CD4-positive, alpha-beta T cell treated with Interleukin-4 for 4 hours (primary cell): ENCODE measurements at regions not wholly inside any gene's neighbourhood (a gene's known extent, or its start where the extent isn't known, plus 50 kb on each side); places are given as distances from the start of the nearest gene placed in this dataset.

Experiments used
- DNase-seq: peaks from one replicate; pipeline ENCODE4 v3.0.0-alpha.2; 2020

DNA sequence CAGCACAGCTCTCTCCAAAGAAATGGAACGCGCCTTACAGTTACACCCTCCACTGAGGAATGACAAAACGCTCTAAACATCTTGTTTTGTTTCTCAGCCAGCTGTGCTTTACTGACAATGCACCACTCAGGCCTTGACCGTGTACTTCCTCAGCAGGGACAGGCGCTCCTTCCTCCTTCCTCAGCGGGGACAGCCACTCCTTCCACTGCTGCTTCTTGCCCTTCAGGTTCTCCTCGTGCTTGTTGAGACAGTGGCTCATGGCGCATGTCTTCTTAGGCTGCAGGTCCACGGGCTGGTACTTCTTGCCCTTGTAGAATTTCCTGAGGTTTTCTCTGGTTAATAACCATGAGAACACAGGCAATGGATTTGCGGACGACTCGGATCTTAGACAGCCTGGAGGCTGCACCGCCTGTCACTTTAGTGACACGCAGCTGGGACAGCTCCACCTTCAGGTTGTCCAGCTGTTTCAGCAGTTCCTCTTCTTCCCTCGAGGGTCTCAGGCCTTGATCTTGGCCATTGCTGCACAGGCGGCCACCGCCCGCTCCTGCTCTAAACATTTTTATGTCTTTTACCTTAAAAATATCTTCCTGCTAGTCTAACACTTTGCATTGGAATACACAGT lies 613.8 kb downstream of the BRD1 start:
- no peak for DNase-seq

DNA sequence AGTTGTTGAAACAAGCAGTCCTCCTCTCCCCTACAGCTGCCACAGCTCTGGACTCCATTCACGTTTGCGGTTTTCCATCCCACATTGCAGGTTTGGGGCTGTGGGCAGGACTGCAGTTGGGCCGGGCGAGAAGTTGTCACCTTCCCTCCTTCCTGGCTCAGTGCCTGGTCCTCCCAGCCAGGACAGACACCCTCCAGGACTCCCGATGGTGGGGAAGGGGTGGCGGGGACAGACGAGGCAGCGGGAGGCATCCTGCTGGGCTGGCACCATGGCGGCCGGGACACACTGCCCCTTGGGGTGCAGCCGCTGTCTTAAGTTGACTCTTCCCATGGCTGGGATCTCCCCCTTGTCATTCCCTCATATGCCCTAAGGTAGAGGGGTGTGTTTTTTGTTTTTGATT lies 615.2 kb downstream of the BRD1 start:
- no peak for DNase-seq

DNA sequence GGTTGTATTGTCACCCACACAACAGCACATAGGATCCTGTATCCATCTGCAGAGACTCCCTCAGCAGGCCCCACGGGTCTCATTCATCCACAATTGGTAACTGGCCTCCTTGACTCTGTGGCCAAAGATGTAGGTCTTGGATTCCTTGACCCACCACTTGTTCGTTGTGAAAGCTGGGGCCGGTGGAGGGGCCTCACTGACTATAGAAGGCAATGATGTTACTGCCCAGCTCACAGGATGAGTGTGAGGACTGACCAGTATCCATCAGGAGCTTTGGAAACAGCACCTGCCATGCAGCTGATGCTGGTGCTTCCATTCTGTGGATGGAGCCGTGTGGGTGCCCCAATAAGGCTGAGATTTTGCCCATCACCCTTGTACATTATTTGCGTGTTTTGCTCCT lies 615.7 kb downstream of the BRD1 start:
- no peak for DNase-seq

DNA sequence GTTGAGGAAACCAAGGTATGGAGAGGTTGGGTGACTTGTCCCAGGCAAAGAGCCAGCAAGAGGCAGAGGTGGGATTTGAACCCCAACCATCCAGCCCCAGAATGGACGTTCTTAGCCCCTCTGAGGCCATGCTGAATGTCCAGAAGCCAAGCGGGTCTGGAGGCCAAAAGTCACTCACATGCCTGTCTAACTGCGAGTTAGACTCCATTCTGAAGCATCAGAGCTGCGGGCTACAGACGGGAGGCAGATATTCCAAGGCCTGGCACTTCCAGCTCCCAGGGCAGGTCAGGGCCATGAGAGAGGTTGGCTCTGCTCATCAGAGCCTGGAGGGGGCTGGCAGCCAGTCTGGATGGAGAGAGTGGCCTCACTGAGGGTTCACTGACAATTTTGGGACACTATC lies 616.5 kb downstream of the BRD1 start:
- DNase-seq = no peak

DNA sequence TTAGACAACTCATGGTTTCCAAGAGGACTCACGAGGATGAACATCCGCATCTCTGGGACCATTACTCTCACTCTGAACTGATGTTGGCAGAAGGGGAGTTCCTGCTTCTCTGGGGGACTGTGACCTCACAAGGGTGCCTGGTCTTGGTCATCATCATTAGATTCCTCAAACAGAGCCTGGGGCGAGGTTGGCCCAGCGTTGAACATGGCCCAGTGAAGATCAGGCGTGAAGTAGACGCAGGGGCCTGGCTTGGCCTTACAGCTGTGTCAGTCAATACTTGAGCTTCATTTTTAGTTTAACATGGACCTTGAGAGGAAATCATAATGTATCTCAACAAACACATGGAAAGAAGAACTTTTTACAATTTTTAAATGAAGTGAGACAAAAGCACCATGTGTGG lies 617.1 kb downstream of the BRD1 start:
- no peak for DNase-seq

DNA sequence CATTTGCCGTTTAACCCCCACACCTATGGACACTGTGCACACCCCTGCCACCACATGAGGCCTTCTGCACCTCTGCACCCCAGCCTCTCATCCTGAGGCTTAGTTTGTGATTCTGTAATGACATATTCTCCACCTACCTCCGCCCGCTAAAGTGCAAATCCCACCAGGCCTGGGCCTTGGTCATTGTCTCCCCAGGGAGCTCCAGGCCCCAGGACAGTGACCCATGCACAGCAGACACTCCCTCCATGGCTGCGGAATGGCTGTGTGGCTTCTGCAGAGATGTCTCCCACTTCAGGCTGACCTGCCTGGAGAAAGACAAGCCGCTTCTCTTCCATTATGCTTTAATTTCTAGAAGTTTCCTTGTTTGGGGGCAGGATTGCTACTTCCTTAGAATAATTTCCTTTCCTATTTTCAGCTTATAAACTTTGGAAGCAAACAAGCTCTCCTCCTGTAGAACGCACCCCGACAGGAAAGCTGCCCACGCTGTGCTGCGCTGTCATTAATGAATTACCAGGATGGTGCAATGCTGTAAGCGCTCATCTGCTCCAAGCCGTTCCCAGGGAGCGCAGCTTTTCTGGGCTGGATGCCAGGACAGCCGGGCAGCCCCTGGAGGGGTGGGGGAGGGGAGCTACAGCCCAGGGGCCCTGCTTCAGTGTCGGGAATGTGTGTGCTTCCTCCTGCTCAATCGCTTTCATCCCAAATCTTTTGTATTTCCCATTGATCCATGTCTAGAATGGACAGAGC lies 618.0 kb downstream of the BRD1 start:
- DNase-seq = no peak

DNA sequence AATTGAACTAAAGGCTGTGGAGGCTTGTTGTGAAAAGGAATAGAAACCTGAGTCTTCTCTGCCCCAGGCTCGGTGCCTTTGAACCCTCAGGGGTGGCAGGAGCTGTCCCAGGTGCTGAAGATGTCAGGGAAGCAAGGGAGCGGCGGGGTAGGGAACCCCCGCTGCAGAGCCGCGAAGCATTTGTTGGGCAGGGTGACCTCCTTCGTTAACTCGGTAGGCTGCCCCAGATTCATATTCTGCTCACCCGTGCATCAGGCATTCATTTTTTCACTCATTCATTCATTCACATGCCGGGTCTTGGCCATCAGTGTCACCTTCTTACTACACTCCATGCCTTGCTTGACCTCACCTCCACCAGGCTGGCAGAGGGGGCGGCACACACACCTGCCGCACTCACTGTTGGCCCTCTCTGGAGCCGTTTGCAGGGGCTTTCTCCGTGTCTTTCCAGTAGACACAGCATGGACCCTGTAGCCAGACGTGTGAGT lies 618.9 kb downstream of the BRD1 start:
- DNase-seq = no peak

DNA sequence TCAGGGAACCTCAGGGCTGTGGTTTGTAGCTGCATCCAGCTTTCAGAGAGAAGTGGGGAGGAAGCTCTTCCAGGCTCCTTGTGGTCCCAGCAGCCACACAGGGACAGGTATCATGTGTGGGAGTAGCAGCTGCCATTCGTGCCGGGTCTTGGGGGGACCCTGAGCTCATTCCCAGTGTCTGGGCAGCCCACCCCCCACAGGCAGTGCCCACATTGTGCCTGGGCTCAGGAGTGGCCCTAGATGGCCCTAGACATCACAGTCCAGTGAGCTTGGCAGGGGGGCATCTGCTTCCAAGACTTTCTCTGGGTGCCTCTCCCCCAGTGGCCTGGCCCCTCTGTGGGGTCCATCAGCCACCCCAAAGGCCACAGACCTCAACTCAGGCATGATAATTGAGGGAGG lies 619.7 kb downstream of the BRD1 start:
- no peak for DNase-seq

DNA sequence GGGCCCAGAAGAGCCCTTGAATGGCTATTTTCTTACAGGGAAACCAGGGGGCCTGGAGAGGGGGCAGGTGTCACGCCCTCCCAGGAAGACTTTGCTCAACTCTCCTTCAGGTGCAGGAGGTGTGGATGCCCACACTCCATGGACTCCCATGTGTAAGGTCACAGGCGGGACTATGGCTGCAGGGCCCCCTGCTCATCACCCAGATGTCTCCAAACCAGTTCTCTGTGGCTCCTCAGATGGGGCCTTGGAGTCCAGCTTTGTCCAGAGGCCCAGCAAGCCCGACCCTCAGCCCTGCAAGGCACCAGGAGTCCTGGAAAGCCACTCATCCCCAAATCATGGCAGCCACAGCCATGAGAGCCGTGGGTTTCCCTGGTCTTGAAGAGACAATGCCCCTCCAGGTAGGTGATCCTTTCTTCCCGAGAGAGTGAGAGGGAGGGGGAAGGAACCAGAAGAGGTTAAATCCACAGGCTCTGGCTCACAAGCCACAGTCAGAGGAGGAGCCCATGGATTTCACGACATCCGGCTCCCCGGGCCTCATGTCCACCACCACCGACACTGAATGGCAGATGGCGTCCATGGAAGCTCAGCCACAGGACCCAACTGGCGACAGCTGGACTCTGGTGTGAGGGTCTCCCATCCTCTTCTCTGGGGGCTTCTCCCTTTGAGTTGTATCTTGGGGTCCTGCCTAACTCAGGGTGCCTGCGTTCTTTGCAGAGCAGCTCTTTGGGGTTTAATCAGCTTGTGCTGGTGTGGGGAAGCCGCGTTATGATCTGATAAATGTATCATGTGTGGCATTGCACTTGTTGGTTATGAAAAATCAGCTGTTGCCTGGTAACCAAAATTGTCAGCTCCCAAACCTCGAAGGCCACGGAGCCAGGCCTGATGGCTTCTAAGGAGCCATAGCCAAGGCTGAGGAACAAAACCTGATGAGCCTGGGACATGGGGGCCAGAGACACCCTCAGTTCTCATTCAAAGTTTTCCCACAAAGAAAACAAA lies 620.4 kb downstream of the BRD1 start:
- DNase-seq = no peak

DNA sequence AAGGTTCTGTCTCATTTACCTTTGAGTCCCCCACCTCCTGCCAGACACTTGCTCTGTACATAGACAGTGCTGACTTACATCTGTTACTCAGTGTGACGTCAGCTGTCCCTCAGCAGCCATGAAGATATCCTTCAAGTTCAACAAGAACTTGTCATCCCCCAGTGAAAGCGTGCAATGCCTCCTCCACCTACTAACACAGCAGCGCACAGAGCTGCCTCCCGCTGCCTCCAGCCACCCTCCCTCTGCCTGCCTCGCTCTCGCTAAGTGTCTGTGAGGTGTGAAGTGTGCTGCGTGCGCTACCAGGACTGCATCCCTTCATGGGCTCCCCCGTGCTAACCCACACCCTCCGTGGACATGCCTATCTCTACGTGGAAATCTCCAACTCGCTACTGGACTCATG lies 621.4 kb downstream of the BRD1 start:
- no peak for DNase-seq

DNA sequence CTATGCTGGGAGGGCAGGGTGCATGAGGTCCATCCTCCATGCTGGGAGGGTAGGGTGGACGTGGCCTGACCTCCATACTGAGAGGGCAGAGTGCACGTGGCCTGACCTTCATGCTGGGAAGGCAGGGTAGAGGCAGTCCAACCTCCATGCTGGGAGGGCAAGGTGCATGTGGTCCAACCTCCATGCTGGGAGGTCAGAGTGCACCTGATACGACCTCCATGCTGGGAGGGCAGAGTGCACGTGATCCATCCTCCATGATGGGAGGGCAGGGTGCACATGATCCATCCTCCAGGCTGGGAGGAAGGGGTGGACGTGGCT lies 622.2 kb downstream of the BRD1 start:
- DNase-seq = no peak

DNA sequence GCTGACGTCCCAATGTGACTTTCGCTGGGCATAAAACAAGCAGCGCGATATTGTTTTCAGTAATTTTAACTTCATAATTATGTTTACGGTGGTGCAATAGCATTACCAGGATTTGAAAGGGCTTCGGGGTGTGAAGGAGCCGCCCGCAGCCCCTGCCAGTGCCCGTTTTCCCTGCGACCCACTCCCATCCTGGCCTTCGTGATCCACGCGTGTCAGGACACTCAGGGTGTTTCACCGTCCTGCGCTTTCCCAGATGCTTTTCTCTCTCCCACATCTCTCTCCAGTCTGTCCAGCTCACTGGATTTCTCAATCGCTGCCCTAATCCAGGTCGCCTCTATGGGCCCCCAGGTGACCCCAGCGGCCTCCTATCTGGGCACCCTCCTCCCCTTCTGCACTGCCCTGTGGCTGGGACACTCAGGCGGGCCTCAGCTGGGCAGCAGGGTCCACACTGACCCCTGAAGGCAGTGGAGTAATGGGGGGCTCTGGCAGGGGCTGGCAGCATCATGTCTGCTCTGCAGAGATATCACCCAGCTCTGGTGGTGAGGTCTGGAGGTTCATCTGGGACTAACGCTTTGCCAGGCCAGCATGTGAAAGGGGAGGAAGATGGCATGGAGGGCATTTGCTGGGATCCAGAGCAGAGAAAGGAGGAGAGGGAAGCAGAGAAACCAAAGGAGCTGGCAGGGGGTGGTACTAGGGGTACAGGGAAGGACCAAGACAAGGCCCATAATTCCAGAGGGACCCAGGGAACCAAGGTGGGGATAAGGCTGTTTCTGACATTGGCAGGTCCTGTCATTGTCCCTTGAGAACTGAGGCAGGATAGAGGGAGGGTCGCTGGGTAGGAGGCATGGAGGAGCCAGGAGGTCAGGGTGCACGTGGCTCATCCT lies 622.8 kb downstream of the BRD1 start:
- no peak for DNase-seq

DNA sequence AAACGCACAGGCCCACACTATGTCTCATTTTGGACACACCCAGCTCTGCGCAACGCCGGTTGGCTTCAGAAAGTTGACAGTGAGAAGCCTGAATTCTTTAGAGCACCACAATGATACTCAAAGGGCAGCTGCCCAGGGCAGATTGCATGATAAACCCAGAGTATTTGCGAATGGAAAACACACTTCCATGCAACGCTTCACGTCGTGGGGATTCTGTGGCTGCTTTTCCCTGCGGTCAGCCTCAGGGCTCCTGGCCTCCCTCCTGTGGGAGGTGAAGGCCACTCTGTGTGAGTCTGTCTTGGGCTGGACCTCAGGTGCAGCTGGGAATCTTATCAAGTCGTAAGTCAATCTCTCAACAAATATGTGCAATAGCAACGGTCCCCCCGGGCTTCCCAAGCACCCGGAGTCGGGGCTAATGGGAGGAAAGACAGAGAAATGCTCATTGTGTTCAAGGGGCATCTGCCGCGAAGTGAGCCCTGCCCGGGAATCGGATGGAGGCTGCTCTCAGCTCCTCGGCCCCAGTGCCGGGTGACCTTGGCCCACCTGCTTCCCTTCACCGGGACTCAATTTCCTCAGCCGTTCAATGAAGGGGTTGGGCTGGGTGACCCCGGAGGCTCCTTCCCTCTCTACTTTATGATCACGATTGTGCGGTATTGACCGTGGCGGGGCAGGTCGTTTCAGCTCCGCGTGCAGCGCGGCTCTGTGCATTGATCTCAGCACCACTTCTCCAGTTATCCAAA lies 623.6 kb downstream of the BRD1 start:
- no peak for DNase-seq

DNA sequence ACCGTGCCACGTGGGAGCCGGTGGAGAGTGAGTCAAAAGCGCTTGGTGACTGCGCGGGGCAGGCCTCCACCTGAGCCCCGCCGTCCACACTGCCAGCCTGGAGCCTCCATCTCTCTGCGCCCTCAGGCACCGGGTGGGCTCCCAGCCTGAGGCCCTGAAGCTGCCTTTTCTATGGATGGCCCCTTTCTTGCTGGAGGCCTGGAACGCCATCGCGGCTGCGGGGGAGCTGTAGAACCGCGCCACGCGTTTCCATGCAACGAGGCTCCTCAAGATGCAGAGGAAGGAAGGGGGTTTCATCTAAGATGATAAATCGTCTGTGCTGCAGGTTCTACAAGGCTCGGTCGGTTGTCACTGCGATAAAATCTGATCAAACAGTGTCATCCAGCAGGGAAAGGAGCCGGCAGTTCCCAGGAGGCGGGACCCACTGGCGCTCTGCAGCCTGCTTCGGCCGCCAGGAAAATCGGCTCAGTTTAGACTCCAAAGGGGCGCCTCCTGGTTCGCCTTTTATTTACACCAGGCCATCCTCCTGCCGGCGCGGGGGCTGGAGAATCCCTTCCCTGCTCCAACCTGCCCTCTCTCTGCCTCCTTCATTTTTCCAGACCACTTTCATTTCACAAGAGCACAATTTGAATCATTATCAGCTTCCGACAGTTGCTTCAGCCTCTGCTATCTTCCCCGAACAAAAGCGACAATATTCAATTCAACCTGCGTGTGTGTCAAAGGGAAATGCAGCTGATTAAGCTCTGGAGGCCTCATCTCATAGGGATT lies 624.4 kb downstream of the BRD1 start:
- no peak for DNase-seq

DNA sequence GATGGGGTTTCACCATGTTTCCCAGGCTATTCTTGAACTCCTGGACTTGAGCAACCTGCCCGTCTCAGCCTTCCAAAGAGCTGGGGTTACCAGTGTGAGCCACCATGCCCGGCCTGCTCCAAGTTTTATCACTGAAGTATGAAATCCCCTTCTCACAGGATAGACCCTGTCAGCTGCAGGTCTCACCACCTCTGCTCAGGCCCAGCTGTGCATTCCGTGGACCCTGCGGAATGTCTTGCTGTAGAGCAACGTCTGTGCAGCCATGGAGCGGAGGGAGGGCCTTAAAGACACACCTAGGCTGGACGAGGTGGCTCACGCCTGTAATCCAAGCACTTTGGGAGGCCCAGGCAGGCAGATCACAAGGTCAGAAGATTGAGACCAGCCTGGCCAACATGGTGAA lies 625.4 kb downstream of the BRD1 start:
- no peak for DNase-seq

DNA sequence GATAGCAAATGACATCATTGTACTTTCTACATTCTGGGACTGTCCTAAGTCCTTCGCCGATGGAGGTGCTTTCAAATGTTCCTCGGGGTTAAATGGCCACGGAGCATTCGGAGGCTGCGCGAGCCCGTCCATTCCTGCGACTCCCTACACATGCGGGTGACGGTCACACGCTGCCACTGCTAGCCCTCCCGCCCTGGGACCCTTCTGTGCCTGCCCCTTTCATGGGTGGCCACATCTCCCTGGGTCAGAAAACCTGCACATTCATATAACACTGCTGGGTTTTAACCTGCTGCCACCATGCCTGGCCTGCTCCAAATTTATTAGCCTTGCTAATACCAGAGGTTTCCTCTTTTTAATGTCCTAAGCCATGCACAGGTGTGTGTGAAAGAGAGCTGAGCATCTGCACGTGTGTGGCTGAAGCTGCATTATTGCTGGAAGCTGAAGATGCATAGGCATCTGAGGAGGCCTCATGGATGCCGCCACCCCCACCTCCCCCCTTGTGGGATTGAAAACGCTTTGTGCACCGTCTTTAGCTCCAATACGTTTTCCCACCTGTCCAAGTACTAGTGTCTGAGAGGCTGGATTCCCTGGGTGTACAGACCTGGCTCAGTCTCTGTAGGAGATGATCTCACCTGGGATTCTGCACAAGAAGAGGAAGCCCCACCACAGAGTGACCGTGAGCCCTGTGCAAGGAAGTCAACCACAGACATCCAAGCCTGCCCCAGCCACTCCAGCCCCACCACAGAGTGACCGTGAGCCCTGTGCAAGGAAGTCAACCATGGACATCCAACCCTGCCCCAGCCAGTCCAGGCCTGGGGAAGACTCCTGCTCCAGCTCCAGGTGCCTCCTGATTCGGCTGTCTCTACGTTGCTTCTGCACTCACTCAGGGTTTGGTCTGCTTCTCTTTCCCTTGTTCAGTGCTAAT lies 626.4 kb downstream of the BRD1 start:
- DNase-seq = no peak

DNA sequence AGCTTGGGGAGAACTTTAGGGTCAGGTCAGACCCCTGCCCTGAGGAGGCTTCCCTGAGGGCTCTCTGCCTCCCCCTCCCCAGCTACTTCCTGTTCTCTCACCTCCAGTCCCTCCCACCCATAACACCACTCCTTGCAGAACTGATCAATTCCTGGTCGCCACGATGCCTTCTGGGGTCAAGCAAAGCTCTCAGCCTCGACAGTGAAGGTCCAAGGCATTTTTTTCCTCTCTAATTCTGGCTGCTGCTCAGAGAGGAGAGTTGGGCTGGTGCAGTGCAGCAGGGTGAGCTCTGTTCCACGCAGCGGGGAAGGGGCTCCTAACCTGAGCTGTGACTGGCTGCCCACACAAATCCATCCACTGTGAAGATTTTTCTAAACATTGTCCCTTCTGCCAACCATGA lies 628.4 kb downstream of the BRD1 start:
- DNase-seq = no peak

DNA sequence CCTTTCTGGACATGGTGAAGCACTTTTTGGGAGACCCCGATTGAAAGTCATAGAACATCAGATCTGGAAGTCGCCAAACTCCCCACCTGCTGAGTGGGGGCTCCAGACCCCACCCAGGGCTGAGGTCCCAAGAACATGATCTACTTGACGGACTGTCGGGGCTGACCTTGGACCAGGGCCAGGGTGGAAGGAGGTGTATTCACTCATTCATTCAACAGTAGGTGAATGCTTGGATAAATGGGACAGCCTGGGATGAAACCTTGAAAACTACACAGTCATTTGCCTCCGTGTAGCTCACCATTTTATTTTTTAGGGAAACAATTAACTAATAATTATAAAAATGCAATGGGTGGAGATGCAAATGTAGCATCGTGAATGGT lies 629.0 kb downstream of the BRD1 start:
- DNase-seq = no peak

DNA sequence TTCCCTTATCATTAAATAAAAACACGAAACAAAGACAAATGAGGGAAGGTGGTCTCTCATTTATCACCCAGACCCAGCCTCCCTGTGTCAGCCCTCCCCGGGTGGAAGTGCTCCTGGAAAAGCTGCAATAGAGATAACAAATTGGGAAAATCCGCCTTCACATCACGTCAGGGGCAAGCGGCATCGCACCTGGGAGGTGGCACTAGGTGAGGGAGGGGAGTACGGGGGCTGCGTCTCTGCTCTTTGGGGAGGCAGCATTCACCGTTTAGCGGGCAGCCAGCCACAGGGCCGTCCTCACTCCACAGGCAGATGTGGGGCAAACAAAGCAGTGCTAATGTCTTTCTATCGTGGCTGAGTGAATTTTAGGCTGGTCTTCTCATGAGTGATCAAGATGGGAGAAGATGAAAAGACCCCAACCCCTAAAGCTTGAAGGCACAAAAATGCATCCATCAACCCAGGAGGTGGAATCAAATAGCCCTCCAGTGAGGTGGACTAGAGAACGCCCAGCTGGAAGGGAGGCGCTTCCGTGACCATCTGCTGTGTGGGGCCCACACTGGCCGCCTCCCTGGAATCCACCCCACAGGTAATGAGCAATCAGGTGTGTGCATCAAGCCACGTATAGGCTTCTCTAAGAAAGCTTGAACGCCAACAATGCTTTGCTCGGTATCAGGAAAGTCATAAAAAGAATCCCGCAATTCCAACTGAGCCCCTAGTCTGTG lies 629.5 kb downstream of the BRD1 start:
- DNase-seq = no peak
